ENCODE measurements at regions not wholly inside any gene's neighbourhood (a gene's known extent, or its start where the extent isn't known, plus 50 kb on each side); places are given as distances from the start of the nearest gene placed in this dataset.

DNA sequence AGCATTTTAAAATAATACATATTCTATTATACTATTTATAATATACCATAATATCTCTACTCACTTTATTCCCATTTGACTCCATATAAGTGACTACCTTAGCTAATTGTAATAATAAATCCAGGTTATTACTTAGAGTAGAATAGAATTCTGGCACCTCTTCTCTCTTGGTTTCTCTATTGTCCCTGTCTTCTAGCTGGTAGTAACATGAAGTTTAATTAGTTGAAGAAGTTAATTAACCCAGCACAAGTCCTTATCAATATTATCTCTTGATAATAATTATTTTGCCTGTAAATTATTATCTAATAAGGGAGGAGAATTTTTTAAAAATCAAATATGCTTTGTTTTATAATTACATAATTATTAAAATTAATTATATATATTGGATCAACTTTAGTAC is 1571.2 kb upstream of the PRR20A start:
- intact Hi-C loops (cut with DNase I) = no loop called here
- DNase-seq = no peak
- H3K27me3 ChIP-seq = no peaks in the 10 kb centered on the region
- no peaks in the 10 kb centered on the region for H3K36me3 ChIP-seq (replicated peaks in 1 of 2)
- TF ChIP-seq POLR2A (IDR thresholded peaks at IDR 0.05) = no peak
- TF ChIP-seq, protein P1, sequence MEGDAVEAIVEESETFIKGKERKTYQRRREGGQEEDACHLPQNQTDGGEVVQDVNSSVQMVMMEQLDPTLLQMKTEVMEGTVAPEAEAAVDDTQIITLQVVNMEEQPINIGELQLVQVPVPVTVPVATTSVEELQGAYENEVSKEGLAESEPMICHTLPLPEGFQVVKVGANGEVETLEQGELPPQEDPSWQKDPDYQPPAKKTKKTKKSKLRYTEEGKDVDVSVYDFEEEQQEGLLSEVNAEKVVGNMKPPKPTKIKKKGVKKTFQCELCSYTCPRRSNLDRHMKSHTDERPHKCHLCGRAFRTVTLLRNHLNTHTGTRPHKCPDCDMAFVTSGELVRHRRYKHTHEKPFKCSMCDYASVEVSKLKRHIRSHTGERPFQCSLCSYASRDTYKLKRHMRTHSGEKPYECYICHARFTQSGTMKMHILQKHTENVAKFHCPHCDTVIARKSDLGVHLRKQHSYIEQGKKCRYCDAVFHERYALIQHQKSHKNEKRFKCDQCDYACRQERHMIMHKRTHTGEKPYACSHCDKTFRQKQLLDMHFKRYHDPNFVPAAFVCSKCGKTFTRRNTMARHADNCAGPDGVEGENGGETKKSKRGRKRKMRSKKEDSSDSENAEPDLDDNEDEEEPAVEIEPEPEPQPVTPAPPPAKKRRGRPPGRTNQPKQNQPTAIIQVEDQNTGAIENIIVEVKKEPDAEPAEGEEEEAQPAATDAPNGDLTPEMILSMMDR (IDR thresholded peaks at IDR 0.05) = no peak
- no peaks in the 10 kb centered on the region for H3K9me3 ChIP-seq (replicated peaks in 1 of 3)
- no peaks in the 10 kb centered on the region for H3K4me1 ChIP-seq (replicated peaks in 1 of 2)
- no peak overlapping the region for H3K27ac ChIP-seq
- H3K4me3 ChIP-seq = no peak overlapping the region

DNA sequence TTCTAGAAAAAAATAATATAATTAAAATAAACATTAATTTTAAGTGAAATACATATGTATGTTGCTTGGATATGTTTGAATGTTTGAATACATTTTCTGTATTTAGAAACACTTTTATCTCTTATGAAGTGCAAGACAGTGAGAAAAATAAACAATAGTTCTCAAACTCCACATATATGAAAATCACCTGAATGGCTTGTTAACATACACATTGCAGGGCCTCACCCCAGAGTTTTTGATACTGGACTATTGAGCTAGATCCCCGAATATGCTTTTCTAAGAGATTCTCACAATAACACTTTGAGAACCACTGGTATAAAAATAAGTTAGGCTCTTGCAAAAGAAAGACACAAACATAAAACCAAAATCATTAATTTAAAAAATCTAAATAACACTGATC is 1570.3 kb upstream of the PRR20A start:
- Histone ChIP-seq H3K27ac (no peak overlapping the region), H3K36me3 (replicated peaks in 1 of 2) (no peaks in the 10 kb centered on the region), H3K4me3 (no peak overlapping the region), H3K4me1 (replicated peaks in 1 of 2) (no peaks in the 10 kb centered on the region), H3K27me3 (no peaks in the 10 kb centered on the region), H3K9me3 (replicated peaks in 1 of 3) (no peaks in the 10 kb centered on the region)
- DNase-seq = no peak
- intact Hi-C loops (cut with DNase I) = no loop called here
- 62 to 79% (median 73%) methylated on average over 1 of the region's 1 CpG for WGBS, 4 donors
- TF ChIP-seq, protein P1 (IDR thresholded peaks at IDR 0.05) = no peak
- TF ChIP-seq POLR2A (IDR thresholded peaks at IDR 0.05) = no peak

- H3K27ac ChIP-seq = no peak overlapping the region
- TF ChIP-seq, protein P1 (IDR thresholded peaks at IDR 0.05) = no peak
- no peak for TF ChIP-seq POLR2A (IDR thresholded peaks at IDR 0.05)
- no peaks in the 10 kb centered on the region for H3K27me3 ChIP-seq
- H3K4me1 ChIP-seq (replicated peaks in 1 of 2) = no peaks in the 10 kb centered on the region
- no peaks in the 10 kb centered on the region for H3K36me3 ChIP-seq (replicated peaks in 1 of 2)
- no peak for DNase-seq
- intact Hi-C loops (cut with DNase I) = no loop called here
- H3K4me3 ChIP-seq = no peak overlapping the region
- no peaks in the 10 kb centered on the region for H3K9me3 ChIP-seq (replicated peaks in 1 of 3)
- WGBS, 4 donors = 58 to 69% (median 63%) methylated on average over 2 of the region's 2 CpGs
These were observed 1569.4 kb upstream of the PRR20A start for GRCh38 chr13:55571237-55571867.

- no peaks in the 10 kb centered on the region for H3K4me1 ChIP-seq (replicated peaks in 1 of 2)
- H3K27ac ChIP-seq = no peak overlapping the region
- DNase-seq = no peak
- H3K27me3 ChIP-seq = no peaks in the 10 kb centered on the region
- TF ChIP-seq, protein P1 (IDR thresholded peaks at IDR 0.05) = no peak
- TF ChIP-seq POLR2A (IDR thresholded peaks at IDR 0.05) = no peak
- no peaks in the 10 kb centered on the region for H3K36me3 ChIP-seq (replicated peaks in 1 of 2)
- intact Hi-C loops (cut with DNase I) = no loop called here
- H3K9me3 ChIP-seq (replicated peaks in 1 of 3) = no peaks in the 10 kb centered on the region
- H3K4me3 ChIP-seq = no peak overlapping the region
These were observed 1568.3 kb upstream of the PRR20A start for GRCh38 chr13:55572408-55572807.
